ENCODE measurements at regions not wholly inside any gene's neighbourhood (a gene's known extent, or its start where the extent isn't known, plus 50 kb on each side); places are given as distances from the start of the nearest gene placed in this dataset.
"Not testable (repeated sequence)": the region's sequence is repeated elsewhere in the genome, so short reads cannot be mapped to it uniquely, and the experiment has no call there.

- DNase-seq: no peak
These were observed 446.1 kb downstream of the SIPA1L2 start for GRCh38 chr1:232183802-232184201.

DNA sequence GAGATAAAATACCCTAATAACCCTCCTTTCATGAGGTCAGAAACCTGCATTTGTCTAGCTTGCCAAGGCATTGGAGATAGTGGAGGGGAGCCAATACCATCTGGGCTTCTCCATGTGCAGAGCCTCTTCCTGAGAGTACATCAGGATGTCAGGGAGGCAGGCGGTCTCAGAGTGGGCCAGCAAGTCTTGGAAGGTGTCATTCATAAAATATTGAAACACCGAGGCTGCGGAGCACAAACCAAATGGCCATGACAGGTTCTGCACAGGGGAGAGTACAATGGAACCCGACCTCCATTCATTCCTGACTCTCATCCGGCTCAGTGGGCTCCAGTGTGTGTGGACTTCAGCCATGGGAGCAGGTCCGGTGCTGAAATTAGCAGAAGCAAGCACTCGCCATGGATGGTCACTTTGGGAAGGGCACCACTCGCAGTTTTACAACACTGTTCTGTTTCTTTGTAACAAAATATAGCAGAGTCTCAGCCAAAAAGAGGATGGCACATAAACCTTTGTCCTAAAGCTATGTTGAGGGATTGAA is 446.6 kb downstream of the SIPA1L2 start:
- DNase-seq: no peak

DNA sequence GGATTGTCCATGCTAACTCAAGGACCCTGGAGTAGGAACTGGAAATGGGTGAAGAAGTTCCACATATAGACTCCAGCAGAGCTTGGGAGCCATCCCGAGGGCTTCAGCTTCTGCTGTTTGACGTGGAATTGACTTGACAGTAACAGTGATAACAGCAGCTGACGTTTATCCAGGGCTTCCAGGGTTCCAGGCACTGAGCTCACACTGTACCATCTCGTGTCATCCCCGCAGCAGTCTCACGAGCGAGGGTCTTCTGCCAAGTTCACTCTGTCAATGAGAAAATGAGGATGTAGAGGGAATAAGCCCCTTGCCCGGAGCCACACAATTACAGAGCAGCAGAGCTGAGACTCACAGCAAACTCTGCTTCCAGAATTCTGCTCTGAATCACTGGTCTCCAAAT is 447.7 kb downstream of the SIPA1L2 start:
- no peak for DNase-seq

- no peak for DNase-seq
These were observed 449.2 kb downstream of the SIPA1L2 start for GRCh38 chr1:232180779-232181136.

GRCh38 chr1:232179896-232180778 is 449.8 kb downstream of the SIPA1L2 start:
- DNase-seq: no peak

DNA sequence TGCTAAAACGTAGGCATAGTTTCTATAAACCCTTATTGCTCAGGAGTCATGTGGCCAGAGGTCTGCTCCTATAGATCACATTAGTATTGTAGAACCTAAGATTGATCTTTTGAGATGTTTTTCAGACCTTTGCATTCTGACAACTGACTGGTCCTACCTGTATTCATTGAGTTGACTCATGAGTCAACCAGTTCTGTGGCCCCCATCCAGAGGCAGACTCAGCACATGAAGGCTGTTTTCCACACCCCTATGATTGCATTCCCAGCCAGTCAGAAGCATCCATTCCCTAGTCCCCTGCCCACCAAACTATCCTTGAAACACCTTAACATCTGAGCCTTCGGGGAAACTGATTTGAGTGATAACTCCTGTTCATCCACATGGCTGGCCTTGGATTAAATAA is 451.7 kb downstream of the SIPA1L2 start:
- no peak for DNase-seq

GRCh38 chr1:232177438-232177837 is 452.5 kb downstream of the SIPA1L2 start:
- no peak for DNase-seq

- no peak for DNase-seq
These were observed 453.7 kb downstream of the SIPA1L2 start for GRCh38 chr1:232176222-232176621.

GRCh38 chr1:232174306-232174705 is 455.6 kb downstream of the SIPA1L2 start:
- no peak for DNase-seq

- DNase-seq: no peak
These were observed 457.4 kb downstream of the SIPA1L2 start for GRCh38 chr1:232172563-232172962.

DNA sequence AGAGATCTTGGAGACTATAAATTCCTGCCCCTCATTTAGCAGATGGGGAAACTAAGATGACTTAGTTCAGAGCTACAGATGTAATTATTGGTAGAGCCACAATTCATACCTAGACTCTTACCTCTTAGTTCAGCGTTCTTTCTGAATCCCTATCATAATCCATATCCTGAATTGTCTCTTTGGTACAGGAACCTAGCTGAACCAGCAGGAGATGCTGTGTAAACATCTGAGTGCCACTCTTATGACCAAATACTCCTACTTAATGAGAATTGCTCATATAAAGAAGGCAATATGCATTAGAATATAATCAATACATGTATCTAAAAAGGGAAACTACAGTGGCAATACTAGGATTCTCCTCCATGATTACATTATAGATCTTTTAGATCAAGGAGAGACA is 459.0 kb downstream of the SIPA1L2 start:
- no peak for DNase-seq

DNA sequence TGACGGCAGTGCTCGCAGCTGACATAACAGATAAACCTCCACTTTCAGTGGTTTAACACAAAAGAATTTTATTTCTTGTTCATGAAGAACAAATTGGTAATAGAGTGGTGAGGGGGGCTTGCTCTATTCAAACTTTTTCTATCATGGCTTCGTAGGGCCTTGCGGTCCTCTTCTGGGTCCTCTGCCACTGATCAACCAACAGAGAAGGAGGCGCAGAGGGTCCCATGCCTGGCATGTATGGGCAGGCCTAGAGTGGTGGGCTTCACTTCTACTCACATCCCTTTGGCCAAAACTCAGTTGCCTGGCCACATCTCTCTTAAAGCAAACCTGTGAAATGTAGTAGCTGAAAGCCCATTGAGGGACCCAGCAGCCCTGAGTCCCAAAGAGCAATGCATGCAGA is 460.5 kb downstream of the SIPA1L2 start:
- no peak for DNase-seq

DNA sequence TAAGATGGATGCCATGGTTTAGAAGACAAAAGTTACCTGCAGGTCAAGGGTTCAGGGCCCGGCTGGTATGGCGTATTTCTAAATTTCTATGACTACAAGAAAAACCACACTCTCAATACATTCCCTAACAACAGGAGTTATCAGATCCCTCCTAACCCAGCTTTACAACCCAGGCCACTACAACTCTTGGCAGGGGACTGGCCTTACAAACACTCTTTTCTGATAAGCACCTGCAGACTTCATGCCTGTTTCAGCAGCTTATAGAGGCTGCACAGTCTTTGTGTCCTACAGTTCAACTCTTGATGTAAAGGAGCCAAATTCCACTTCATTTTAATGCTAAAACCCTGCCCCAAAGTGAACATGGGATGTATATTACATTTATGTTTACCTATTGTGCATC is 461.4 kb downstream of the SIPA1L2 start:
- DNase-seq: no peak

GRCh38 chr1:232166942-232167341 is 463.0 kb downstream of the SIPA1L2 start:
- DNase-seq: no peak

DNA sequence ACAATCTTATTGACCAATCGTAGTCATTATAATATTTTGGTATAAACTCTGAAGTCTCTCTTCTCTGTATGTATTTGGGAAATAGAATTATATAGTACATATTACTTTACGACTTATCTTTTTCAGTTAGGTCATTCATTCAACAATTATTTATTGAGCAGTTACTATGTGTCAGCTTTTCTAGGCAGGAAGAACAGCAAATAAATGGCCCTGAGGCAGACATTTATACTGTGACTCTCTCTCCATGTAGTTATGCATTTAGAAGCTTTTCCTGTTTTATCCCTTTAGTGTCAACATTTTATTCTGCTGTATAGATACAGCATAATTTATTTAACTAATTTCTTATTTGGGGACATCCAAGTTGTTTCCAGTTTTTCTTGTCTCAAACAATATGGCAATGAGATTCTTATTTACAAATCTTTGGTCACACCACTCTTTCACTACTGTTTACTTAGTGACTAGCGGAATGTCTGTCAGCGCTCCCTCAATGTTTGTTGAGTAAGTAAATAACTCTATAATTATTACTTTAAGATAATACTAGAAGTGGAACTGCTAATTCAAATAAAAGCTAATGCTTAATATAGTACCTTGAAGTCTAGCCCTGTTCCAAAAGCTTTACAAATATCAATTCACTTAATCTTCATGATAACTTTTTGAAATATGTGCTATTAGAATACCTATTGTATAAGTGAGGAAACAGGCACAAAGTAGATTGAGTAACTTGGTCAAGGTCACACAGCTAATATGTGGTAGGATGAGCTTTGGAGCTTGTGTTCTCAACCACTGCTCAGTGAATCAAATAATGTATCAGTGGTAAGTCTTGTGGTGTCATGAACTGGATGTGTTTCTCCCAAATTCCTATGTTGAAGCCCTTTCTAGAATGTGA is 465.6 kb downstream of the SIPA1L2 start:
- no peak for DNase-seq

DNA sequence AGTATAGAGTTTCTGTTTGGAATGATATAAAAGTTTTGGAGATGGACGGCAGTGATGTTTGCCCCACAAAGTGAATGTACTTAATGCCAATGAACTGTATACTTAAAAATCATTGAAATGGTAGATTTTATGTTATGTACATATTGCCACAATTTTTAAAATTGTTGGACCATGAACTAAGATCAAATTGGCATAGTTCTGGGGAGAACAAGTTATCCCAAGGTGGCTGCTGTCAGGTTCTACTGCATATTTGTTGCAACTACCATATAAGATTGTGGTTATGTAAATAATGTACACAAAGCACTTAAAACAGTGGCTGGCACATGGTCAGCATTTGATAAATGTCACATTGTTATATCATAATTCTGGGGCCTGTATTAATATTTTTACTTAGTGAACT is 466.4 kb downstream of the SIPA1L2 start:
- DNase-seq: no peak

DNA sequence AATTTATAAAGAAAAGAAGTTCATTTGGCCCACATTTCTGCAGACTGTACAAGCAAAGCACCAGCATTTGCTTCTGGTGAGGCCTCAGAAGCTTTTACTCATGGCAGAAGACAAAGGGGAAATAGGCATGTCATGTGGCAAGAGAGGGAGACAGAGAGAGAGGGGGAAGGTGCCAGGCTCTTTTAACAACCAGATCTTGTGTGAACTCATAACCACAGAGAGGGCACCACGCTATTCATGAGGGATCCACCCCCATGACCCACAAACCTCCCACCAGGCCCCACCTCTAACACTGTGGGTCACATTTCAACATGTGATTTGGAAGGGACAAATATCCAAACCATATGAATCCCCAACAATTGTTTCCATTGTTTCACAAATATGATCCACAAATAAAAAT is 467.9 kb downstream of the SIPA1L2 start:
- DNase-seq: no peak

DNA sequence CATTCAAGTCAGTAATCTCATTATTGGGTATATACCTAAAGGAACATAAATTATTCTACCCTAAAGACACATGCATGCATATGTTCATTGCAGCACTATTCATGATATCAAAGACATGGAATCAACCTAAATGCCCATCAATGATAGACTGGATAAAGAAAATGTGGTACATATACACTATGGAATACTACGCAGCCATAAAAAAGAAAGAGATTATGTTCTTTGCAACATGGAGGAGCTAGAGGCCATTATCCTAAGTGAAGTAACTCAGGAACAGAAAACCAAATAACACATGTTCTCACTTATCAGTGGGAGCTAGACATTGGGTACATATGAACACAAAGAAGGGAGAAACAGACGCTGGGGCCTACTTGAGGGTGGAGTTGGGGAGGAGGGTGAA is 471.4 kb downstream of the SIPA1L2 start:
- DNase-seq: not testable (repeated sequence)

- not testable (repeated sequence) for DNase-seq
These were observed 473.9 kb downstream of the SIPA1L2 start for GRCh38 chr1:232156070-232156469.

GRCh38 chr1:232153652-232154051 is 476.3 kb downstream of the SIPA1L2 start:
- no peak for DNase-seq

GRCh38 chr1:232150770-232151548 is 479.0 kb downstream of the SIPA1L2 start:
- no peak for DNase-seq

DNA sequence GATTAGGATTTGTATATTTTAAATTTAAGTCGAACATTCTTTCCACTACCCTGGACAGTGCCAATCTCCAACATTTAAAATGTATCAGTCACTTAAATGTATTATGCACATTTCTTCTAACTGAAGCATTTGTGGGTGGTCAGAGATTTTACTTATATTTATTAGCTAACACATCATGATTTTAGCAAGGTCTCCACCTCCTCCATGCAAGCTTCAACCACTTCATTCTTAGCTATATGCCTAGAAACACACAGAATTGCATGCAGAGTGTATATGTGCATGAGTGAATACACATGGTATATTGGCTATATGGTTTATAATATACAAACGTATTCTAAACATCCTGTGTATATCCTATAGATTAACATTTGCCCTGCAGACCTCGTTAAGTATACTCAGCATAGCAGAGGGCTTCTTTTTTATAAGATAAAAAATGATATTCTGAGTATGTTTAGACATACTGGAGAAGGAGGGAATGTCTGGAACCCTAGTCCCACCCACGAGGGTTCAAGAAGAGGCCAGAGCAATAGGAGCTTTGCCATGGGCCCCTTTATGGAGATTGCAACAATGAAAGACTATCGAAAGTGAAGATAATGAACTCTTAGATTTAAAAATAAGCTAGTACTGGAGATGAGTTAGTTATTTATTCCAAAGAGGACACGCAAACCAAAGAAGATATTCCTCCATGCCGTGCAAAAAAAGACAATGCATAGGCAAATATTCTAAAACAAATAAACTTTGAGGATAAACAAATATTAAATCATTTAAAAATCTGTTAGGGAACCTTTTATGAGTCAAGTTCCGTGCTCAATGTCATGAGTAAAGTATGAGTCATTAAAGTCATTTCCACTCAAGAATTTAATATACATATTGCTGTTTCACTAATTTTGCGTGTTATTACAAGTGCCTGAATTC is 480.4 kb downstream of the SIPA1L2 start:
- no peak for DNase-seq

All from CD4-positive, alpha-beta T cell treated with Interferon alpha-2 for 1 hour (primary cell).